Liver (tissue), 8 donors: ENCODE measurements at regions not wholly inside any gene's neighbourhood (a gene's known extent, or its start where the extent isn't known, plus 50 kb on each side); places are given as distances from the start of the nearest gene placed in this dataset.

Source experiments
- DNase-seq: peaks from one replicate; pipeline ENCODE4 v3.0.0-alpha.2; 2017; ENCODE audit warnings: low spot score
- H3K27ac ChIP-seq, 2 donors: one replicate each; pipeline ENCODE4 v1.7.0; 2013; ENCODE audit warnings: inconsistent platforms in 2 of 2, low read length in 2 of 2, control low read depth in 1 of 2, low read depth in 1 of 2, mild to moderate bottlenecking in 1 of 2
- H3K27me3 ChIP-seq, 4 donors: one replicate each; pipeline versions ENCODE4 v1.6.1 to v1.7.0; 2013; ENCODE audit warnings: low read length in 3 of 4, inconsistent platforms in 1 of 4, mild to moderate bottlenecking in 1 of 4, moderate library complexity in 1 of 4; ENCODE audit not compliant: control insufficient read depth in 4 of 4, insufficient read depth in 4 of 4
- H3K36me3 ChIP-seq, 4 donors: one replicate each; pipeline versions ENCODE4 v1.6.1 to v1.7.0; 2013; ENCODE audit warnings: low read length in 3 of 4, mild to moderate bottlenecking in 3 of 4, low read depth in 1 of 4, moderate library complexity in 1 of 4; ENCODE audit not compliant: control insufficient read depth in 4 of 4, insufficient read depth in 3 of 4
- H3K4me1 ChIP-seq, 4 donors: one replicate each; pipeline versions ENCODE4 v1.6.1 to v1.7.0; 2013; ENCODE audit warnings: low read length in 3 of 4, mild to moderate bottlenecking in 3 of 4, moderate library complexity in 1 of 4; ENCODE audit not compliant: control insufficient read depth in 4 of 4, insufficient read depth in 4 of 4
- H3K4me3 ChIP-seq, 3 donors: one replicate each; pipeline versions ENCODE4 v1.6.1 to v1.7.0; 2013; ENCODE audit warnings: low read length in 3 of 3, control low read depth in 1 of 3, low read depth in 1 of 3, mild to moderate bottlenecking in 1 of 3
- H3K9ac ChIP-seq, 2 donors: one replicate each; pipeline ENCODE4 v1.7.0; 2013; ENCODE audit warnings: low read length in 2 of 2, mild to moderate bottlenecking in 2 of 2, moderate library complexity in 2 of 2, control low read depth in 1 of 2, low read depth in 1 of 2
- H3K9me3 ChIP-seq, 4 donors: one replicate each; pipeline versions ENCODE4 v1.6.1 to v1.7.0; 2013; ENCODE audit warnings: low read length in 3 of 4; ENCODE audit not compliant: control insufficient read depth in 4 of 4
- ATF3 ChIP-seq: IDR thresholded peaks from 2 replicates; pipeline ENCODE4 v1.6.1; 2016; ENCODE audit warnings: antibody characterized with exemption
- CTCF ChIP-seq: fragments of 150-350 bp; IDR thresholded peaks from 2 replicates; pipeline ENCODE4 v1.5.1; 2017; ENCODE audit warnings: improper control_type of control experiment, low read depth, low read length; ENCODE audit not compliant: missing input control
- EGR1 ChIP-seq, 2 donors: IDR thresholded peaks; 2 replicates each; pipeline ENCODE4 v1.6.1; 2016 to 2018; ENCODE audit warnings: antibody characterized with exemption in 2 of 2, low read depth in 2 of 2
- FOXA1 ChIP-seq: IDR thresholded peaks from 2 replicates; pipeline ENCODE4 v1.6.1; 2016; ENCODE audit warnings: antibody characterized with exemption
- FOXA2 ChIP-seq: IDR thresholded peaks from 2 replicates; pipeline ENCODE4 v1.6.1; 2016; ENCODE audit warnings: antibody characterized with exemption
- GABPA ChIP-seq, 2 donors: IDR thresholded peaks in 1 of 2; conservative IDR thresholded peaks in 1 of 2; 2 replicates each; pipeline ENCODE4 v1.6.1; 2016; ENCODE audit warnings: antibody characterized with exemption in 2 of 2, mild to moderate bottlenecking in 1 of 2, moderate library complexity in 1 of 2
- HNF4A ChIP-seq, 2 donors: conservative IDR thresholded peaks; 2 replicates each; pipeline ENCODE4 v1.6.1; 2016; ENCODE audit warnings: antibody characterized with exemption in 2 of 2, mild to moderate bottlenecking in 2 of 2
- HNF4G ChIP-seq: IDR thresholded peaks from 2 replicates; pipeline ENCODE4 v1.6.1; 2016; ENCODE audit warnings: antibody characterized with exemption
- JUND ChIP-seq, 2 donors: IDR thresholded peaks; 2 replicates each; pipeline ENCODE4 v1.6.1; 2016; ENCODE audit warnings: antibody characterized with exemption in 2 of 2
- MAX ChIP-seq: IDR thresholded peaks from 2 replicates; pipeline ENCODE4 v1.6.1; 2016; ENCODE audit warnings: antibody characterized with exemption
- NR2F2 ChIP-seq: IDR thresholded peaks from 2 replicates; pipeline ENCODE4 v1.6.1; 2016; ENCODE audit warnings: antibody characterized with exemption
- RAD21 ChIP-seq, 2 donors: IDR thresholded peaks; 2 replicates each; pipeline ENCODE4 v1.6.1; 2016; ENCODE audit warnings: antibody characterized with exemption in 2 of 2, mild to moderate bottlenecking in 2 of 2
- REST ChIP-seq: IDR thresholded peaks from 2 replicates; pipeline ENCODE4 v1.6.1; 2016; ENCODE audit warnings: antibody characterized with exemption, mild to moderate bottlenecking
- RXRA ChIP-seq, 2 donors: IDR thresholded peaks; 2 replicates each; pipeline ENCODE4 v1.6.1; 2017 to 2018; ENCODE audit warnings: antibody characterized with exemption in 2 of 2, mild to moderate bottlenecking in 1 of 2
- SP1 ChIP-seq: IDR thresholded peaks from 2 replicates; pipeline ENCODE4 v1.6.1; 2018; ENCODE audit warnings: antibody characterized with exemption, mild to moderate bottlenecking
- TAF1 ChIP-seq: conservative IDR thresholded peaks from 2 replicates; pipeline ENCODE4 v1.6.1; 2016; ENCODE audit warnings: antibody characterized with exemption, mild to moderate bottlenecking
- YY1 ChIP-seq: IDR thresholded peaks from 2 replicates; pipeline ENCODE4 v1.6.1; 2016; ENCODE audit warnings: antibody characterized with exemption, mild to moderate bottlenecking
- ZBTB33 ChIP-seq: IDR thresholded peaks from 2 replicates; pipeline ENCODE4 v1.6.1; 2016; ENCODE audit warnings: antibody characterized with exemption
- WGBS: extraction: QIAGEN DNeasy Blood & Tissue Kit; methylation state at CpG from one replicate; pipeline ENCODE4 v1.1.7; 2013; 5-methylcytosine and 5-hydroxymethylcytosine counted together
- donor health status: healthy.
- donor health status: healthy.
- donor health status: healthy.
- donor health status: healthy.
- donor health status: healthy.

- no peak overlapping the region for H3K9ac ChIP-seq
- DNase-seq: no peak
- TF ChIP-seq RXRA (IDR thresholded peaks at IDR 0.05): no peak
- H3K4me1 ChIP-seq: no peaks in the 10 kb centered on the region
- no peaks in the 10 kb centered on the region for H3K9me3 ChIP-seq
- H3K27ac ChIP-seq: no peak overlapping the region
- no peaks in the 10 kb centered on the region for H3K27me3 ChIP-seq
- WGBS: 89% methylated on average over 17 of the region's 17 CpGs
- no peak overlapping the region for H3K4me3 ChIP-seq
- no peaks in the 10 kb centered on the region for H3K36me3 ChIP-seq
Measured at GRCh38 chr2:598058-598802, 79.0 kb downstream of the TMEM18 start.

- Histone ChIP-seq H3K9ac (no peak overlapping the region), H3K4me3 (no peak overlapping the region), H3K27me3 (no peaks in the 10 kb centered on the region), H3K27ac (no peak overlapping the region), H3K4me1 (no peaks in the 10 kb centered on the region), H3K9me3 (no peaks in the 10 kb centered on the region), H3K36me3 (no peaks in the 10 kb centered on the region)
- WGBS: 69% methylated on average over 13 of the region's 13 CpGs
- no peak for DNase-seq
- TF ChIP-seq FOXA1 (no peak), CTCF (no peak), EGR1 (IDR thresholded peaks at IDR 0.05; ENCODE audit: low read depth in 2 of 2) (no peak), YY1 (no peak), REST (no peak), TAF1 (no peak), ATF3 (no peak), NR2F2 (no peak), FOXA2 (no peak), RXRA (IDR thresholded peaks at IDR 0.05) (no peak), GABPA (IDR thresholded peaks at IDR 0.05 in 1 of 2, conservative IDR thresholded peaks at IDR 0.05 in 1 of 2) (no peak), HNF4G (no peak), RAD21 (IDR thresholded peaks at IDR 0.05) (no peak), JUND (IDR thresholded peaks at IDR 0.05) (no peak), HNF4A (conservative IDR thresholded peaks at IDR 0.05) (no peak), ZBTB33 (no peak), MAX (no peak), SP1 (no peak)
Measured at GRCh38 chr2:595831-596592, 81.2 kb downstream of the TMEM18 start.
